GM23248 (cell line): ENCODE measurements at regions not wholly inside any gene's neighbourhood (a gene's known extent, or its start where the extent isn't known, plus 50 kb on each side); places are given as distances from the start of the nearest gene placed in this dataset.

Experiments used
- EZH2 ChIP-seq: fragments of 200-600 bp; sonication (generic); IDR thresholded peaks from 2 replicates; pipeline ENCODE4 v1.6.1; 2018; ENCODE audit warnings: antibody characterized with exemption, mild to moderate bottlenecking; ENCODE audit not compliant: insufficient read depth, poor library complexity, severe bottlenecking
- EZH2phosphoT487 ChIP-seq: fragments of 200-600 bp; sonication (generic); IDR thresholded peaks from 2 replicates; pipeline ENCODE4 v1.6.1; 2018; ENCODE audit warnings: antibody characterized with exemption, moderate library complexity, mild to moderate bottlenecking, low read depth; ENCODE audit not compliant: insufficient read depth

DNA sequence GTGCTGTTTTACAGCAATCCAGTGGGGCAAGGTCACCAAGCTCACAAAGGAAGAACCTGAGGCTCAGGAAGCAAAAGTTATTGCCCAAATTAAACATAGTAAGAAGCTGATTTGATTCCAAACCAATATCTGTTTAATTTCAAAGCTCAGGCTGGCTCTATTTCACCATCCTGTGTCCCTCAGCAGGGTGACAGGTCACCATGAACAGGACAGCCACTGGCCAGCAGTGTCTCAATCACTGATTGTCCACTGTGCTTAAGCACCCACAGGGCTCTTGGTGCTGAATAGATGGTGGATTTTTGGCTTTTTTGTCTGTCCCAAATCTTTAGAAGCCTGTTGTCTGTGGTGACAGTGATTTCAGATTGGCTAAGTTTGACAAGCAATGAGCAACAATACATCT, 146.4 kb upstream of the ZNF32 start:
- TF ChIP-seq EZH2phosphoT487 (no peak), EZH2 (no peak)
